Erythroblast (primary cell): ENCODE measurements at regions not wholly inside any gene's neighbourhood (a gene's known extent, or its start where the extent isn't known, plus 50 kb on each side); places are given as distances from the start of the nearest gene placed in this dataset.

Source experiments
- GATA1 ChIP-seq: IDR thresholded peaks from 2 replicates; pipeline ENCODE4 v1.6.1; 2011; ENCODE audit warnings: low read depth, mild to moderate bottlenecking, control low read depth, low read length, moderate library complexity
- POLR2A ChIP-seq: IDR thresholded peaks from 2 replicates; pipeline ENCODE4 v1.6.1; 2011; ENCODE audit warnings: mild to moderate bottlenecking, low read length

- peak; percentile 42 for TF ChIP-seq GATA1
- TF ChIP-seq POLR2A, result no peak
Measured at GRCh38 chr5:42889311-42889933, 77.7 kb upstream of the SELENOP start.
